WERI-Rb-1 (cell line): ENCODE measurements at regions not wholly inside any gene's neighbourhood (a gene's known extent, or its start where the extent isn't known, plus 50 kb on each side); places are given as distances from the start of the nearest gene placed in this dataset.

ENCODE experiments used
- DNase-seq: peaks from one replicate; pipeline ENCODE4 v3.0.0-alpha.2; 2020
- H3K27ac ChIP-seq: fragments of 250-450 bp; sonication (Bioruptor Pico); 2 replicates; pipeline ENCODE4 v1.5.1; 2020; ENCODE audit warnings: mild to moderate bottlenecking, moderate library complexity
- H3K27me3 ChIP-seq: fragments of 250-450 bp; sonication (Bioruptor Pico); 2 replicates; pipeline ENCODE4 v1.5.1; 2021; ENCODE audit warnings: mild to moderate bottlenecking, low read depth, moderate library complexity; ENCODE audit not compliant: insufficient read depth, severe bottlenecking
- H3K36me3 ChIP-seq: fragments of 250-450 bp; sonication (Bioruptor Pico); 2 replicates; pipeline ENCODE4 v1.5.1; 2020; ENCODE audit warnings: mild to moderate bottlenecking, moderate library complexity
- H3K4me3 ChIP-seq: 2 replicates; pipeline ENCODE4 v1.5.1; 2011; ENCODE audit warnings: low read depth, mild to moderate bottlenecking, control low read depth, low read length
- H3K9me3 ChIP-seq: fragments of 250-450 bp; sonication (Bioruptor Pico); 2 replicates; pipeline ENCODE4 v1.5.1; 2021; ENCODE audit warnings: mild to moderate bottlenecking, moderate library complexity; ENCODE audit not compliant: severe bottlenecking
- CTCF ChIP-seq: IDR thresholded peaks from 2 replicates; pipeline ENCODE4 v1.5.1; 2011; ENCODE audit warnings: low read depth, mild to moderate bottlenecking, control low read depth, inconsistent platforms, low read length

- no peak for DNase-seq
These were observed 52.8 kb upstream of the HNRNPU start for GRCh38 chr1:244917073-244917670.

GRCh38 chr1:244915736-244916135, 51.4 kb upstream of the HNRNPU start:
- no peaks in the 10 kb centered on the region for H3K27me3 ChIP-seq
- no peak overlapping the region for H3K27ac ChIP-seq
- H3K4me3 ChIP-seq = no peak overlapping the region
- no peak for DNase-seq
- H3K36me3 ChIP-seq = no peaks in the 10 kb centered on the region
- no peaks in the 10 kb centered on the region for H3K9me3 ChIP-seq
- TF ChIP-seq CTCF = no peak

More at GRCh38 chr1:244917073-244917670, 52.8 kb upstream of the HNRNPU start:
- no peak for TF ChIP-seq CTCF
- Histone ChIP-seq H3K27me3 (no peaks in the 10 kb centered on the region), H3K4me3 (no peak overlapping the region), H3K9me3 (no peaks in the 10 kb centered on the region), H3K27ac (no peak overlapping the region), H3K36me3 (no peaks in the 10 kb centered on the region)

- Histone ChIP-seq H3K9me3 (no peaks in the 10 kb centered on the region), H3K36me3 (no peaks in the 10 kb centered on the region), H3K4me3 (no peak overlapping the region), H3K27ac (no peak overlapping the region), H3K27me3 (no peaks in the 10 kb centered on the region)
- no peak for TF ChIP-seq CTCF
- no peak for DNase-seq
These were observed 50.4 kb upstream of the HNRNPU start for GRCh38 chr1:244914761-244915160.
